Aorta (tissue), 5 donors: ENCODE measurements at regions not wholly inside any gene's neighbourhood (a gene's known extent, or its start where the extent isn't known, plus 50 kb on each side); places are given as distances from the start of the nearest gene placed in this dataset.

Source experiments
- ATAC-seq: fragments of 200-7000 bp; cut with Tn5 transposase; one replicate; pipeline ENCODE4 v1.9.1; 2022; ENCODE audit warnings: moderate library complexity; ENCODE audit not compliant: low FRiP score
- DNase-seq, 2 donors: peaks; one replicate each; pipeline ENCODE4 v3.0.0-alpha.2; 2020
- H3K27ac ChIP-seq, 2 donors: one replicate each; pipeline ENCODE4 v1.5.1; 2013; ENCODE audit warnings: low read length in 2 of 2, mild to moderate bottlenecking in 2 of 2, moderate library complexity in 2 of 2, control low read depth in 1 of 2, inconsistent platforms in 1 of 2, low read depth in 1 of 2
- H3K27me3 ChIP-seq, 2 donors: one replicate each; pipeline ENCODE4 v1.6.1; 2013; ENCODE audit warnings: control low read depth in 1 of 2, low read length in 1 of 2, mild to moderate bottlenecking in 1 of 2, moderate library complexity in 1 of 2; ENCODE audit not compliant: insufficient read depth in 2 of 2, control insufficient read depth in 1 of 2
- H3K36me3 ChIP-seq, 2 donors: one replicate each; pipeline ENCODE4 v1.6.1; 2013; ENCODE audit warnings: control low read depth in 1 of 2, low read length in 1 of 2, mild to moderate bottlenecking in 1 of 2; ENCODE audit not compliant: insufficient read depth in 2 of 2, control insufficient read depth in 1 of 2
- H3K4me1 ChIP-seq, 2 donors: one replicate each; pipeline ENCODE4 v1.6.1; 2013; ENCODE audit warnings: low read length in 2 of 2, control low read depth in 1 of 2, mild to moderate bottlenecking in 1 of 2, moderate library complexity in 1 of 2; ENCODE audit not compliant: insufficient read depth in 2 of 2, control insufficient read depth in 1 of 2
- H3K4me3 ChIP-seq, 2 donors: one replicate each; pipeline ENCODE4 v1.5.1; 2013; ENCODE audit warnings: low read length in 2 of 2, control low read depth in 1 of 2, mild to moderate bottlenecking in 1 of 2
- H3K9me3 ChIP-seq: one replicate; pipeline ENCODE4 v1.6.1; 2013; ENCODE audit warnings: mild to moderate bottlenecking, low read length; ENCODE audit not compliant: control insufficient read depth
- WGBS, 2 donors: extraction: QIAGEN DNeasy Blood & Tissue Kit; methylation state at CpG; one replicate each; pipeline ENCODE4 v1.1.7; 2013; 5-methylcytosine and 5-hydroxymethylcytosine counted together
- intact Hi-C, 2 donors: fragments of 100-400 bp; cut with DNase I; formaldehyde crosslinking; loops; one replicate each; pipeline versions ENCODE4 v1.14.2 to v1.15.0; 2022
- donor health status: healthy with polysubstance abuse.
- donor health status: Bipolar disorder and iron deficiency.
- donor health status: DM: no; HTN: no; CAD: no.
- donor health status: DM: no; HTN: no; CAD: no.
- donor health status: DM: yes; HTN: yes; CAD: no.

DNA sequence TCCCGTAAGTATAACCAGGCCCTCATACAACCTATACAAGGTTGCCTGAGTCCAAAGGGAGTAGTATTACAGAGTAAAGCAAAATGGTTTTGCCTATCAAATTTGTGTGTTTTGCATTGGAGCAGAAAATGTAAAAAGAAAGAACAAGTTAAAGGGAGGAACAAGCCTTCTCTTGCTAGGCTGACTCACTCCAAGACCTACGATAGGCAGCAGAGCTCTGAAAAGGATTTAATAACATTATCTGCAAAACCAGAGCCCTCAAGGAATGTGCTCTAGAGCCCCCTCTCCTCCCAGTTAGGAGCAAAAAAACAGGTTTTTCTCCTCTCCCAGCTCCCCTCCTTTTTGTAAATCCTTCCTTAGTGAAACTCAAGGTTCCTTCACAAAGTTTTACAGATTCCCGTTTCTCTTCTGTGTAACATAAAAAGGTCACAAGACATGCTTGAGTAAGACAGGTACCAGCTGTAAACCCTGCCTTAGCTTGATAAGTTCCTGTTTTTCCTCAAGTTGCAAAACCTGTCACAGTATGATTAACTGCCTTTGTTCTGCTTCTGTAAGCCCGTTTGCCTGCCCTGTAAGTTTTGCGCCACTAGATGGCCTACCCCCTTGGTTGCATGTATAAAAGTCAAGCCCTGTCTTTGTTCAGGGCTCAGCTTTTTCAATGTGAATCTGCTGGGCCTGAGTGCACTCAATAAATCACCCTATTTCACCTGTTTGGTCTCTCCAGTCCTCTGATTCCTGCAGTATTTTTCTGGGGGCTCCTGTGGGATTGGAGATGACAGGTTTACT lies 498.2 kb downstream of the KCNA4 start:
- 49 to 61% methylated on average over 5 of the region's 5 CpGs for WGBS, 2 donors
- Histone ChIP-seq H3K36me3 (no peaks in the 10 kb centered on the region), H3K27ac (no peak overlapping the region), H3K4me1 (no peaks in the 10 kb centered on the region), H3K9me3 (peaks cover 2% of the 10 kb centered on the region), H3K27me3 (no peaks in the 10 kb centered on the region), H3K4me3 (no peak overlapping the region)
- DNase-seq (no peak), ATAC-seq (no peak)
- intact Hi-C loops: no loop called here

DNA sequence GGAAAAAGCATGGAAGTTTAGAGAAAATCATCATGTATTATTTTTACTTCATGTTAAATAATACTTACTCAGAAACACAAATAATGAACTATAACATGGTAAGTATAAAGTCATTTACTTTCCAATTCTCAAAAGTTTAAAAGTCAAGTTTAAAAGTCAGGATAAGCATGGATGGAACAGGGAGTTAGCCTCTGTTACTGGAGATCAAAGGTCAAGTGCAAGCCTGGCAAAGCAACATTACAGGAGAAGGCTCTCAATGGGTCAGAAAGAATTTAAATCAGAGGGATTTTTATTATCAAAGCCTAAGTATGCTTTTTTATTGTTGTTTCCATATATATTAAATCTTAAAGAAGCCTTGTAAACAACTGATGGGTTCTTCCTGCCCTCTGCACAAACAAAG lies 505.4 kb downstream of the KCNA4 start:
- intact Hi-C loops: no loop called here
- Histone ChIP-seq H3K27me3 (no peaks in the 10 kb centered on the region), H3K4me1 (no peaks in the 10 kb centered on the region), H3K36me3 (no peaks in the 10 kb centered on the region), H3K9me3 (no peaks in the 10 kb centered on the region), H3K4me3 (no peak overlapping the region), H3K27ac (no peak overlapping the region)
- DNase-seq: no peak
- no peak for ATAC-seq

GRCh38 chr11:29507376-29507775 lies 509.5 kb downstream of the KCNA4 start:
- H3K36me3 ChIP-seq: no peaks in the 10 kb centered on the region
- H3K4me3 ChIP-seq: no peak overlapping the region
- no peaks in the 10 kb centered on the region for H3K4me1 ChIP-seq
- no peak for DNase-seq
- H3K9me3 ChIP-seq: no peaks in the 10 kb centered on the region
- no peaks in the 10 kb centered on the region for H3K27me3 ChIP-seq
- H3K27ac ChIP-seq: no peak overlapping the region
- intact Hi-C loops: no loop called here
- no peak for ATAC-seq

DNA sequence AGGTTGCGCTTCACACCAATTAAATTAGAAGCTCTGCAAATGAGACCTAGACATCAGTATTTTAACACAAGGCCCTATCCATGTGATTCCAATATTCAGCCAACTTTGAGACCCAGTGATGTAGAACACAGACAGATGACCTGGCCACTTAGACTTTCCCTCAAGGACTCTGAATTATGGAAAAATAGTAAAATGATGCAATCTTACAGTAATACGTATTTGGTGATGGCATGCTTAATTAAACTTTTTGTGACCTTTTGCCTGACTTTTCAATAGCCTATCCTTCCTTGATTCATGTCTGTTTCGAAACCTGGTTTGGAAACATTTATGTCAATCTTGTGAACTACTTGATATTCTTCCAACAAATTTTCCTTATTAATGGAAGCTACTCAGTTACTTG lies 521.2 kb downstream of the KCNA4 start:
- ATAC-seq: no peak
- 91 to 92% methylated on average over 3 of the region's 3 CpGs for WGBS, 2 donors
- H3K4me3 ChIP-seq: no peak overlapping the region
- no peak overlapping the region for H3K27ac ChIP-seq
- DNase-seq: no peak
- no peaks in the 10 kb centered on the region for H3K4me1 ChIP-seq
- no peaks in the 10 kb centered on the region for H3K27me3 ChIP-seq
- no peaks in the 10 kb centered on the region for H3K9me3 ChIP-seq
- no peaks in the 10 kb centered on the region for H3K36me3 ChIP-seq
- intact Hi-C loops: no loop called here

- DNase-seq (no peak), ATAC-seq (no peak)
- WGBS, 2 donors: 78 to 79% methylated on average over 1 of the region's 1 CpG
- intact Hi-C loops: no loop called here
- no peak overlapping the region for H3K27ac ChIP-seq
- no peaks in the 10 kb centered on the region for H3K9me3 ChIP-seq
- no peaks in the 10 kb centered on the region for H3K4me1 ChIP-seq
- H3K4me3 ChIP-seq: no peak overlapping the region
- H3K27me3 ChIP-seq: no peaks in the 10 kb centered on the region
- no peaks in the 10 kb centered on the region for H3K36me3 ChIP-seq
Measured at GRCh38 chr11:29490938-29491337, 525.9 kb downstream of the KCNA4 start.

DNA sequence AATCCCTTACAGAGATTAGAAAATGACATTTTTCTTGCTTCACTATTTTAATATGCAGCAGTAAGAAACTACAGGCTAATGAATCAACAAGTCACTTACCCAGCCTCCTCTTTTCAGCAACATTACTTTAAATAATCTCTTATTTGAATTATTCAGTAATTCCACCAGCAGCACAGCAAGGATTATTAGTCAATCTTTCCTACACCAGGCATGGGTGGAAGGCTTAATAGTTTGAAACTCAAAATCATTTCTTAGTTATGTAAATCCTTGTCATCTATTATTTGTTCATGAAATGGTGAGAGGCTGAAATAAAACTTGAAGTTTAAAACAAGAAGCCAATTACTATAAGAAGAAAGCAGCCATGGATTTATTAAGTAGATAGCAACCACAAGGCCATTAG lies 530.5 kb downstream of the KCNA4 start:
- Histone ChIP-seq H3K27ac (no peak overlapping the region), H3K4me3 (no peak overlapping the region), H3K36me3 (no peaks in the 10 kb centered on the region), H3K4me1 (no peaks in the 10 kb centered on the region), H3K9me3 (no peaks in the 10 kb centered on the region), H3K27me3 (no peaks in the 10 kb centered on the region)
- intact Hi-C loops: no loop called here
- no peak for ATAC-seq
- no peak for DNase-seq

GRCh38 chr11:29485641-29486040 lies 531.2 kb downstream of the KCNA4 start:
- Histone ChIP-seq H3K36me3 (no peaks in the 10 kb centered on the region), H3K27ac (no peak overlapping the region), H3K4me1 (no peaks in the 10 kb centered on the region), H3K4me3 (no peak overlapping the region), H3K9me3 (no peaks in the 10 kb centered on the region), H3K27me3 (no peaks in the 10 kb centered on the region)
- ATAC-seq: no peak
- WGBS, 2 donors: 58 to 69% methylated on average over 4 of the region's 4 CpGs
- intact Hi-C loops: no loop called here
- DNase-seq: no peak

GRCh38 chr11:29484548-29484947 lies 532.3 kb downstream of the KCNA4 start:
- no peaks in the 10 kb centered on the region for H3K27me3 ChIP-seq
- H3K4me1 ChIP-seq: no peaks in the 10 kb centered on the region
- no peak overlapping the region for H3K4me3 ChIP-seq
- H3K36me3 ChIP-seq: no peaks in the 10 kb centered on the region
- WGBS, 2 donors: 84% methylated on average over 1 of the region's 1 CpG
- no peaks in the 10 kb centered on the region for H3K9me3 ChIP-seq
- DNase-seq: no peak
- H3K27ac ChIP-seq: no peak overlapping the region
- no peak for ATAC-seq
- intact Hi-C loops: no loop called here

GRCh38 chr11:29483831-29484230 lies 533.0 kb downstream of the KCNA4 start:
- Histone ChIP-seq H3K4me3 (no peak overlapping the region), H3K27me3 (no peaks in the 10 kb centered on the region), H3K9me3 (no peaks in the 10 kb centered on the region), H3K27ac (no peak overlapping the region), H3K36me3 (no peaks in the 10 kb centered on the region), H3K4me1 (no peaks in the 10 kb centered on the region)
- ATAC-seq (no peak), DNase-seq (no peak)
- WGBS, 2 donors: 66% methylated on average over 2 of the region's 2 CpGs
- intact Hi-C loops: no loop called here
